Testis (tissue), 2 donors: ENCODE measurements at regions not wholly inside any gene's neighbourhood (a gene's known extent, or its start where the extent isn't known, plus 50 kb on each side); places are given as distances from the start of the nearest gene placed in this dataset.

Experiments
- DNase-seq: peaks from one replicate; pipeline ENCODE4 v3.0.0-alpha.2; 2019
- H3K27ac ChIP-seq, 2 donors: fragments of 200-600 bp; sonication (generic); one replicate each; pipeline ENCODE4 v1.5.1; 2019
- H3K27me3 ChIP-seq: fragments of 200-600 bp; sonication (generic); one replicate; pipeline ENCODE4 v1.5.1; 2019
- H3K36me3 ChIP-seq: fragments of 200-600 bp; sonication (generic); one replicate; pipeline ENCODE4 v1.5.1; 2017; ENCODE audit warnings: low read depth; ENCODE audit errors: missing control alignments
- H3K4me1 ChIP-seq: fragments of 200-600 bp; sonication (generic); one replicate; pipeline ENCODE4 v1.5.1; 2019
- H3K4me3 ChIP-seq, 2 donors: fragments of 200-600 bp; sonication (generic); one replicate each; pipeline ENCODE4 v1.5.1; 2017 to 2019
- H3K9me3 ChIP-seq: fragments of 200-600 bp; sonication (generic); one replicate; pipeline ENCODE4 v1.5.1; 2017
- CTCF ChIP-seq, 3 experiments: fragments of 450-650 bp in 2 of 3; fragments of 200-600 bp in 1 of 3; sonication (generic) in 1 of 3; IDR thresholded peaks; one replicate each; pipeline ENCODE4 v1.5.1; 2016 to 2019; ENCODE audit warnings: antibody characterized with exemption in 3 of 3, mild to moderate bottlenecking in 2 of 3, moderate library complexity in 1 of 3
- POLR2A ChIP-seq: fragments of 450-650 bp; IDR thresholded peaks from one replicate; pipeline ENCODE4 v1.6.1; 2017; ENCODE audit warnings: antibody characterized with exemption, mild to moderate bottlenecking, moderate library complexity
- WGBS, 2 donors: methylation state at CpG; one replicate each; pipeline ENCODE4 v1.1.5; 2018; 5-methylcytosine and 5-hydroxymethylcytosine counted together
- intact Hi-C: fragments of 100-400 bp; cut with DNase I; formaldehyde crosslinking; loops from one replicate; pipeline ENCODE4 v1.15.1; 2023; ENCODE audit warnings: low total_unique reads

- H3K36me3 ChIP-seq, result no peaks in the 10 kb centered on the region
- no peak for DNase-seq
- WGBS, 2 donors, result 90 to 93% methylated on average over 2 of the region's 2 CpGs
- H3K4me1 ChIP-seq, result no peaks in the 10 kb centered on the region
- H3K9me3 ChIP-seq, result no peaks in the 10 kb centered on the region
- H3K27me3 ChIP-seq, result no peaks in the 10 kb centered on the region
- intact Hi-C loops, result no loop called here
- TF ChIP-seq POLR2A, result no peak
- TF ChIP-seq CTCF (IDR thresholded peaks at IDR 0.05), result no peak
- no peak overlapping the region for H3K27ac ChIP-seq
- H3K4me3 ChIP-seq, result no peak overlapping the region
These were observed 1412.5 kb upstream of the PRR20A start for GRCh38 chr13:55728247-55728646.

- Histone ChIP-seq H3K9me3 (no peaks in the 10 kb centered on the region), H3K27me3 (no peaks in the 10 kb centered on the region), H3K4me1 (no peaks in the 10 kb centered on the region), H3K36me3 (no peaks in the 10 kb centered on the region), H3K4me3 (no peak overlapping the region), H3K27ac (no peak overlapping the region)
- DNase-seq, result no peak
- intact Hi-C loops, result no loop called here
- 60 to 61% methylated on average over 2 of the region's 2 CpGs for WGBS, 2 donors
- no peak for TF ChIP-seq CTCF (IDR thresholded peaks at IDR 0.05)
- no peak for TF ChIP-seq POLR2A
These were observed 1394.9 kb upstream of the PRR20A start for GRCh38 chr13:55745828-55746227.

- intact Hi-C loops, result no loop called here
- H3K27me3 ChIP-seq, result no peaks in the 10 kb centered on the region
- no peak overlapping the region for H3K4me3 ChIP-seq
- no peak for DNase-seq
- WGBS, 2 donors, result 66 to 75% methylated on average over 3 of the region's 3 CpGs
- no peak overlapping the region for H3K27ac ChIP-seq
- H3K4me1 ChIP-seq, result no peaks in the 10 kb centered on the region
- no peaks in the 10 kb centered on the region for H3K9me3 ChIP-seq
- no peak for TF ChIP-seq CTCF (IDR thresholded peaks at IDR 0.05)
- H3K36me3 ChIP-seq, result no peaks in the 10 kb centered on the region
These were observed 1378.7 kb upstream of the PRR20A start for GRCh38 chr13:55761986-55762385.

- H3K4me1 ChIP-seq, result no peaks in the 10 kb centered on the region
- no peaks in the 10 kb centered on the region for H3K27me3 ChIP-seq
- H3K4me3 ChIP-seq, result no peak overlapping the region
- TF ChIP-seq CTCF (IDR thresholded peaks at IDR 0.05) (no peak), POLR2A (no peak)
- 88% methylated on average over 2 of the region's 2 CpGs; no CpG with 5 or more reads in 1 of the 2 donors for WGBS, 2 donors
- intact Hi-C loops, result no loop called here
- no peaks in the 10 kb centered on the region for H3K9me3 ChIP-seq
- no peak for DNase-seq
- H3K27ac ChIP-seq, result no peak overlapping the region
- H3K36me3 ChIP-seq, result no peaks in the 10 kb centered on the region
These were observed 1363.1 kb upstream of the PRR20A start for GRCh38 chr13:55777612-55778011.

- 74 to 78% methylated on average over 1 of the region's 1 CpG for WGBS, 2 donors
- no peak for TF ChIP-seq CTCF (IDR thresholded peaks at IDR 0.05)
- TF ChIP-seq POLR2A, result no peak
- intact Hi-C loops, result no loop called here
These were observed 1356.9 kb upstream of the PRR20A start for GRCh38 chr13:55783841-55784240.

More at GRCh38 chr13:55783841-55784240, 1356.9 kb upstream of the PRR20A start:
- DNase-seq, result no peak
- no peaks in the 10 kb centered on the region for H3K36me3 ChIP-seq
- no peak overlapping the region for H3K27ac ChIP-seq
- H3K4me1 ChIP-seq, result no peaks in the 10 kb centered on the region
- H3K9me3 ChIP-seq, result no peaks in the 10 kb centered on the region
- H3K4me3 ChIP-seq, result no peak overlapping the region
- H3K27me3 ChIP-seq, result no peaks in the 10 kb centered on the region
